Stomach (tissue), 8 donors: ENCODE measurements at regions not wholly inside any gene's neighbourhood (a gene's known extent, or its start where the extent isn't known, plus 50 kb on each side); places are given as distances from the start of the nearest gene placed in this dataset.

Experiments
- DNase-seq, 2 donors: peaks; one replicate each; pipeline versions ENCODE4 v3.0.0 to v3.0.0-alpha.2; 2013 to 2019
- H3K27ac ChIP-seq, 5 donors: fragments of 200-600 bp in 4 of 5; sonication (generic) in 4 of 5; one replicate each; pipeline ENCODE4 v1.5.1; 2013 to 2019; ENCODE audit warnings: mild to moderate bottlenecking in 1 of 5, moderate library complexity in 1 of 5
- H3K27me3 ChIP-seq, 3 donors: fragments of 200-600 bp; sonication (generic); one replicate each; pipeline ENCODE4 v1.5.1; 2017 to 2019; ENCODE audit warnings: mixed run types in 1 of 3
- H3K36me3 ChIP-seq, 4 donors: fragments of 200-600 bp; sonication (generic); 1 replicate in 3 of 4; 2 replicates in 1 of 4; pipeline ENCODE4 v1.5.1; 2016 to 2019
- H3K4me1 ChIP-seq, 4 donors: fragments of 200-600 bp; sonication (generic); one replicate each; pipeline ENCODE4 v1.5.1; 2016 to 2019
- H3K4me3 ChIP-seq, 4 donors: fragments of 200-600 bp; sonication (generic) in 3 of 4; one replicate each; pipeline ENCODE4 v1.5.1; 2016 to 2019; ENCODE audit warnings: mild to moderate bottlenecking in 1 of 4
- H3K9me3 ChIP-seq, 4 donors: fragments of 200-600 bp; sonication (generic); one replicate each; pipeline ENCODE4 v1.5.1; 2016 to 2019
- EP300 ChIP-seq: sonication (generic); formaldehyde crosslinking; IDR thresholded peaks from one replicate; pipeline ENCODE4 v1.6.1; 2017; ENCODE audit warnings: antibody characterized with exemption
- POLR2A ChIP-seq, 4 donors: fragments of 450-650 bp; IDR thresholded peaks; one replicate each; pipeline ENCODE4 v1.6.1; 2016; ENCODE audit warnings: antibody characterized with exemption in 4 of 4, control low read depth in 2 of 4, mild to moderate bottlenecking in 1 of 4, moderate library complexity in 1 of 4
- POLR2AphosphoS5 ChIP-seq, 3 donors: sonication (generic); formaldehyde crosslinking; IDR thresholded peaks; one replicate each; pipeline ENCODE4 v1.6.1; 2016; ENCODE audit warnings: antibody characterized with exemption in 3 of 3
- WGBS, 5 donors: extraction: QIAGEN DNeasy Blood & Tissue Kit in 3 of 5; methylation state at CpG; one replicate each; pipeline versions ENCODE4 v1.1.5 to v1.1.7; 2013 to 2018; 5-methylcytosine and 5-hydroxymethylcytosine counted together
- intact Hi-C: fragments of 100-400 bp; cut with DNase I; formaldehyde crosslinking; loops from one replicate; pipeline ENCODE4 v1.15.1; 2023; ENCODE audit warnings: low total_unique reads
- TF ChIP-seq, protein P1 (sequence below), 7 experiments: fragments of 450-650 bp in 4 of 7; fragments of 200-600 bp in 3 of 7; sonication (generic) in 3 of 7; IDR thresholded peaks; one replicate each; pipeline ENCODE4 v1.5.1; 2016 to 2019; ENCODE audit warnings: antibody characterized with exemption in 7 of 7, control low read depth in 2 of 7, mild to moderate bottlenecking in 1 of 7
- donor health status: healthy with polysubstance abuse.
- donor health status: Bipolar disorder and iron deficiency.
- donor health status: healthy.

DNA sequence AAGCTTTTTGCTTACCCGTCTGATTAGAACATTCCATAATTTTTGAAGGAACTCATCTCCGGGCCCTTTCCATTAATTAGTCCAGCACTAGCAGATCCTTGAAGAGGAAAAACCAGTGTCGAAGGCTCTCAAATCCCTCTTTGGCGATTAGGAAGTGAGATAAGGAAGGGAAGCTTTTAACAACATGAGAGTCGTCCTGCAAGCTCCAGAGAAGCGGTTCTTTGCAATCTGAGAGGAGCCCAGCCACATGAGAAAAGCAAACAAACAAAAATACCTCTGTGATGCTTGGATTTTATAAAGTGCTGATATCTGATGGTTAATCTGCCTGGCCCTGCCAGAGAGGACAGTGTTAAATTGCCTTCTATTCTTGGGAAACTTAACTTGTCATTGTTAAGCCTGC lies 339.8 kb upstream of the SALL1 start:
- no peaks in the 10 kb centered on the region for H3K36me3 ChIP-seq
- H3K27ac ChIP-seq = no peak overlapping the region
- no peak overlapping the region for H3K4me3 ChIP-seq
- WGBS, 5 donors = 28 to 31% (median 30%) methylated on average over 6 of the region's 6 CpGs
- peaks cover 0 to 2% (median 0%) of the 10 kb centered on the region in 4 donors for H3K9me3 ChIP-seq
- TF ChIP-seq EP300 (no peak), POLR2A (IDR thresholded peaks at IDR 0.05) (no peak), POLR2AphosphoS5 (IDR thresholded peaks at IDR 0.05) (no peak)
- TF ChIP-seq, protein P1, sequence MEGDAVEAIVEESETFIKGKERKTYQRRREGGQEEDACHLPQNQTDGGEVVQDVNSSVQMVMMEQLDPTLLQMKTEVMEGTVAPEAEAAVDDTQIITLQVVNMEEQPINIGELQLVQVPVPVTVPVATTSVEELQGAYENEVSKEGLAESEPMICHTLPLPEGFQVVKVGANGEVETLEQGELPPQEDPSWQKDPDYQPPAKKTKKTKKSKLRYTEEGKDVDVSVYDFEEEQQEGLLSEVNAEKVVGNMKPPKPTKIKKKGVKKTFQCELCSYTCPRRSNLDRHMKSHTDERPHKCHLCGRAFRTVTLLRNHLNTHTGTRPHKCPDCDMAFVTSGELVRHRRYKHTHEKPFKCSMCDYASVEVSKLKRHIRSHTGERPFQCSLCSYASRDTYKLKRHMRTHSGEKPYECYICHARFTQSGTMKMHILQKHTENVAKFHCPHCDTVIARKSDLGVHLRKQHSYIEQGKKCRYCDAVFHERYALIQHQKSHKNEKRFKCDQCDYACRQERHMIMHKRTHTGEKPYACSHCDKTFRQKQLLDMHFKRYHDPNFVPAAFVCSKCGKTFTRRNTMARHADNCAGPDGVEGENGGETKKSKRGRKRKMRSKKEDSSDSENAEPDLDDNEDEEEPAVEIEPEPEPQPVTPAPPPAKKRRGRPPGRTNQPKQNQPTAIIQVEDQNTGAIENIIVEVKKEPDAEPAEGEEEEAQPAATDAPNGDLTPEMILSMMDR (IDR thresholded peaks at IDR 0.05) = no peak
- no peaks in the 10 kb centered on the region for H3K4me1 ChIP-seq
- intact Hi-C loops = no loop called here
- no peaks in the 10 kb centered on the region for H3K27me3 ChIP-seq
- no peak for DNase-seq

DNA sequence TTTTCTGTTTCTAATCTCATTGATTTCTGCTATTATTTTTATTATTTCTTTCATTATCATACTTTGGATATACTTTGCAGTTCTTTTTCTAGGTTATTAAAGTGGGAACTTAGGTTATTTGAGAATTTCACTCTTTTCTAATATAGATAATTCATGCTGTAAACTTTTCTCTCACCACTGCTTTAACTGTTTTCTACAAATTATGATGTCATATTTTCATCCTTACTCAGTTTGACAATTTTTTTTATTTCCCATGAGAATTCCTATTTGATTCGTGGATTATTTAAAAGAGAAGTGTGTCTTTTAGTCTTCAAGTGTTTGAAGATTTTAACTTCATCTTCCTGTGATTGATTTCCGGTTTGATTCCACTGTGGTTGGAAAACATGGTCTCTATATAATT lies 336.8 kb upstream of the SALL1 start:
- Histone ChIP-seq H3K27me3 (no peaks in the 10 kb centered on the region), H3K9me3 (peaks cover 0 to 16% (median 1%) of the 10 kb centered on the region in 4 donors), H3K4me3 (no peak overlapping the region), H3K4me1 (no peaks in the 10 kb centered on the region), H3K27ac (no peak overlapping the region), H3K36me3 (no peaks in the 10 kb centered on the region)
- TF ChIP-seq POLR2AphosphoS5 (IDR thresholded peaks at IDR 0.05) (no peak), POLR2A (IDR thresholded peaks at IDR 0.05) (no peak), EP300 (no peak)
- TF ChIP-seq, protein P1 (IDR thresholded peaks at IDR 0.05) = no peak
- 80 to 82% (median 81%) methylated on average over 2 of the region's 2 CpGs for WGBS, 5 donors
- intact Hi-C loops = no loop called here
- DNase-seq = no peak

DNA sequence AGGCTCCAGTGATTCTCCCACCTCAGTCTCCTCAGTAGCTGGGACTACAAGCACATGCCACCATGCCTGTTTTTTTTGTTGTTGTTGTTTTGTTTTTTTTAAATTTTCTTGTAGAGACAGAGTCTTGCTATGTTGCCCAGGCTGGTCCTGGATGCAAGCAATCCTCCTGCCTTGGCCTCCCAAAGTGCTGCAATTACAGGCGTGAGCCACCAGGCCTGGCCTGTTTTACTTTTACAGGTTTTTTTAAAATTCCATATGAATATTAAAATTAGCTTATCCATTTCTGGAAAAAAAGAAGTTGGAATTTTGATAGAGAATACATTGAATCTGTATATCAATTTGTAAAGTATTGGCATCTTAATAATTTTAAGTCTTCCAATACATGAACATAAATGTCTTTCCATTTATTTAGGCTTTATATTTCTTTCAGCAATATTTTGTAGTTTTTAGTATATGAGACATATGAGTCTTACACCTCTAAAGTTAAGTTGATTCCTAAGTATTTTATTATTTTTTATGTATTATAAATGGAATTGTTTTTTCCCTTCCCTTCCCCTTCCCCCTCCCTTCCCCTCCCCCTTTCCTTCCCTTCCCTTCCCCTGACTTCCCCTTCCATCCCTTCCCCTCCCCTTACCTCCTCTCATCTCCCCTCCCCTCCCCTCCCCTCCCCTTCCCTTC lies 323.5 kb upstream of the SALL1 start:
- no peaks in the 10 kb centered on the region for H3K36me3 ChIP-seq
- H3K4me1 ChIP-seq = no peaks in the 10 kb centered on the region
- no peak for DNase-seq
- H3K4me3 ChIP-seq = no peak overlapping the region
- no peaks in the 10 kb centered on the region for H3K27me3 ChIP-seq
- 82 to 97% (median 89%) methylated on average over 1 of the region's 1 CpG for WGBS, 5 donors
- H3K9me3 ChIP-seq = no peaks in the 10 kb centered on the region
- TF ChIP-seq EP300 (no peak), POLR2AphosphoS5 (IDR thresholded peaks at IDR 0.05) (no peak)
- no peak overlapping the region for H3K27ac ChIP-seq
- intact Hi-C loops = no loop called here

DNA sequence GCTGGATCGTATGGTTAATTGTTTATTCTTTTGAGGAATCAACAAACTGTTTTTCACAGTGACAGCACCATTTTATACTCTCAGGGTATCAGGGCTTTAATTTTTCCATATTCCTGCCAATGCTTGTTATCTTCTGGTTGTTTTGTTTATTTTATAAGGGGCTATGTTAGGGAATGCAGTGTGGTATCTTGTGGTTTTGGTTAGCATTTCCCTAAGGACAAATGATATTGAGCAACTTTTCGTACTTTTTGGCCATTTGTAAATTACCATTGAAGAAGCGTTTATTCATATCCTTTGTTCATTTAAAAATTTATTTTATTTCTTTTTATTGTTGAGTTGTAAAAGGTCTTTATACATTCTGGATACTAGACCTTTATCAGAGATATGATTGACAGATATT lies 322.0 kb upstream of the SALL1 start:
- H3K4me1 ChIP-seq = no peaks in the 10 kb centered on the region
- no peaks in the 10 kb centered on the region for H3K27me3 ChIP-seq
- no peak overlapping the region for H3K4me3 ChIP-seq
- intact Hi-C loops = no loop called here
- no peak overlapping the region for H3K27ac ChIP-seq
- H3K9me3 ChIP-seq = no peaks in the 10 kb centered on the region
- TF ChIP-seq EP300 (no peak), POLR2AphosphoS5 (IDR thresholded peaks at IDR 0.05) (no peak), POLR2A (IDR thresholded peaks at IDR 0.05) (no peak)
- TF ChIP-seq, protein P1 (IDR thresholded peaks at IDR 0.05) = no peak
- no peak for DNase-seq
- H3K36me3 ChIP-seq = no peaks in the 10 kb centered on the region
- WGBS, 5 donors = 79 to 88% (median 85%) methylated on average over 3 of the region's 3 CpGs

DNA sequence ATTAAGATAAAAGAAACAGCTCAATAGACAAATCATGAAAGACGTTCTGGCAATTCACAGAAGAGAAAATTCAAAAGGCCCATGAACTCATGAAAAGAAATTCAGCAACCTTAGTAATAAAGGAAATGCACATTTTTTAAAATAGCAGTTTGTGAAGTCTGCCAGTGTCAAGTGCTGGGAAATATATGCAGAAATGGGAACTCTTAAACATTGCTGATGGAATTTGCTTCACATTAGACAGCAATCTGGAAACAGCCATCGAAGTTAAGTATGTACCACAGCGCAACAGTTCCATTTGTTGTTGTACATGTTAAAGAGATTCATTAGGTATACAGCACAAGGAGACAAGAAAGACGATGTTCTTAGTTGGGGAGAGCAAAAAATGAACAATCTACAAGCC lies 319.4 kb upstream of the SALL1 start:
- Histone ChIP-seq H3K9me3 (no peaks in the 10 kb centered on the region), H3K27me3 (no peaks in the 10 kb centered on the region), H3K27ac (no peak overlapping the region), H3K36me3 (no peaks in the 10 kb centered on the region), H3K4me1 (no peaks in the 10 kb centered on the region), H3K4me3 (no peak overlapping the region)
- 52 to 72% (median 60%) methylated on average over 4 of the region's 4 CpGs for WGBS, 5 donors
- intact Hi-C loops = no loop called here
- no peak for DNase-seq
- TF ChIP-seq, protein P1 (IDR thresholded peaks at IDR 0.05) = no peak
- TF ChIP-seq POLR2AphosphoS5 (IDR thresholded peaks at IDR 0.05) (no peak), POLR2A (IDR thresholded peaks at IDR 0.05) (no peak), EP300 (no peak)
